Hepatocyte (in vitro differentiated cells): ENCODE measurements at regions not wholly inside any gene's neighbourhood (a gene's known extent, or its start where the extent isn't known, plus 50 kb on each side); places are given as distances from the start of the nearest gene placed in this dataset.
A peak's percentile ranks its signal among the peaks of the same experiment; 100 is the strongest.

Source experiments
- DNase-seq: peaks from one replicate; pipeline ENCODE4 v3.0.0-alpha.2; 2016; ENCODE audit warnings: low spot score
- H2AFZ ChIP-seq: fragments of 200-600 bp; sonication (generic); 2 replicates; pipeline ENCODE4 v1.6.0; 2016; ENCODE audit warnings: antibody characterized with exemption, mild to moderate bottlenecking
- H3K27ac ChIP-seq: fragments of 200-600 bp; sonication (generic); 2 replicates; pipeline ENCODE4 v1.5.1; 2016; ENCODE audit warnings: mild to moderate bottlenecking
- H3K27me3 ChIP-seq: fragments of 200-600 bp; sonication (generic); 2 replicates; pipeline ENCODE4 v1.6.1; 2016
- H3K36me3 ChIP-seq: fragments of 200-600 bp; sonication (generic); replicated peaks from 2 replicates; pipeline ENCODE4 v1.5.1; 2016; ENCODE audit warnings: low read depth; ENCODE audit not compliant: insufficient read depth
- H3K4me1 ChIP-seq: fragments of 200-600 bp; sonication (generic); 2 replicates; pipeline ENCODE4 v1.5.1; 2016; ENCODE audit warnings: mild to moderate bottlenecking, moderate library complexity; ENCODE audit not compliant: insufficient read depth
- H3K4me2 ChIP-seq: fragments of 200-600 bp; sonication (generic); 2 replicates; pipeline ENCODE4 v1.6.0; 2016
- H3K4me3 ChIP-seq: fragments of 200-600 bp; sonication (generic); 2 replicates; pipeline ENCODE4 v1.5.1; 2016; ENCODE audit warnings: mild to moderate bottlenecking
- H3K79me2 ChIP-seq: fragments of 200-600 bp; sonication (generic); 2 replicates; pipeline ENCODE4 v1.6.0; 2017; ENCODE audit warnings: mild to moderate bottlenecking
- H3K9me2 ChIP-seq: fragments of 200-600 bp; sonication (generic); replicated peaks from 2 replicates; pipeline ENCODE4 v1.6.0; 2017; ENCODE audit warnings: mild to moderate bottlenecking; ENCODE audit not compliant: insufficient read depth
- H3K9me3 ChIP-seq: fragments of 200-600 bp; sonication (generic); 2 replicates; pipeline ENCODE4 v1.5.1; 2016; ENCODE audit warnings: low read depth, mild to moderate bottlenecking
- H4K20me1 ChIP-seq: fragments of 200-600 bp; sonication (generic); 2 replicates; pipeline ENCODE4 v1.6.0; 2016; ENCODE audit warnings: mild to moderate bottlenecking; ENCODE audit not compliant: insufficient read depth, poor library complexity, severe bottlenecking
- CTCF ChIP-seq: fragments of 200-600 bp; sonication (generic); IDR thresholded peaks from 2 replicates; pipeline ENCODE4 v1.5.1; 2016; ENCODE audit warnings: antibody characterized with exemption, mild to moderate bottlenecking; ENCODE audit not compliant: poor library complexity
- EZH2 ChIP-seq: fragments of 200-600 bp; sonication (generic); IDR thresholded peaks from 2 replicates; pipeline ENCODE4 v1.6.1; 2016; ENCODE audit warnings: antibody characterized with exemption, mild to moderate bottlenecking, borderline replicate concordance
- EZH2phosphoT487 ChIP-seq: fragments of 200-600 bp; sonication (generic); IDR thresholded peaks from one replicate; pipeline ENCODE4 v1.6.1; 2018; ENCODE audit warnings: antibody characterized with exemption, mild to moderate bottlenecking, low read depth, moderate library complexity; ENCODE audit not compliant: unreplicated experiment, severe bottlenecking
- WGBS: methylation state at CpG from one replicate; pipeline ENCODE4 v1.1.6; 2016; ENCODE audit warnings: low lambda C conversion rate; ENCODE audit errors: missing lambda C conversion rate; 5-methylcytosine and 5-hydroxymethylcytosine counted together

DNA sequence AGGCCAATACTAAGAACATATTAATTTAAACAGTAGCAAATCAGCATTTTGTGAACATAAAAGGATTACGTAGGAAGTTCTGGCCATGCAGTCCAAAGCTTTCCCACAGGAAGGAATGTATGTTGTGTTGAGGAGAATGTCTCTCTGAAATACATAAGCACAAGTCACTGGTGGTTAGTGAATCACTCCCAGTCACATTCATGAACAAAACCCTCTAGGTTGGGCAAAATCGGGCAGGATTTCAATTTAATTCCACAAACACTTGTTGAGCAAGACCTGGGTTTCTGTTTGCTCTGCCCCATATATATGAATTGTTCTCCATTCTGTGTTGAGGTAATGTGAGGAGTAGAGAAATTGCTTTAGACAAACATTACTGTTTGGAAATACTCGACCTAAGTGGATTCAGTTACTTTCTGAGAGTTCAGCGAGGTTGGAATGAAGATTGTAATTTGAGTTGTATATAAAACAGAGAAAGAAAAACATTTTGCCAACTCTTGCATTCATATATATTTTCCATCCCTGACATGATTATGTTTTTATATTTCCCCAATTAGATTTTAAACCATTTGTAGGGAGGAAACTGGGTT is 127.6 kb upstream of the RPS23 start:
- Histone ChIP-seq H3K4me2 (no peak overlapping the region), H4K20me1 (no peaks in the 10 kb centered on the region), H3K27ac (peak overlapping the region; percentile 6), H3K36me3 (no peaks in the 10 kb centered on the region), H3K9me3 (peaks cover 4% of the 10 kb centered on the region), H3K9me2 (no peaks in the 10 kb centered on the region), H2AFZ (no peak overlapping the region), H3K27me3 (no peaks in the 10 kb centered on the region), H3K4me3 (no peak overlapping the region), H3K4me1 (no peaks in the 10 kb centered on the region), H3K79me2 (no peaks in the 10 kb centered on the region)
- no peak for TF ChIP-seq CTCF
- no peak for TF ChIP-seq EZH2phosphoT487
- TF ChIP-seq EZH2 = no peak
- 80% methylated on average over 4 of the region's 4 CpGs for WGBS
- no peak for DNase-seq

DNA sequence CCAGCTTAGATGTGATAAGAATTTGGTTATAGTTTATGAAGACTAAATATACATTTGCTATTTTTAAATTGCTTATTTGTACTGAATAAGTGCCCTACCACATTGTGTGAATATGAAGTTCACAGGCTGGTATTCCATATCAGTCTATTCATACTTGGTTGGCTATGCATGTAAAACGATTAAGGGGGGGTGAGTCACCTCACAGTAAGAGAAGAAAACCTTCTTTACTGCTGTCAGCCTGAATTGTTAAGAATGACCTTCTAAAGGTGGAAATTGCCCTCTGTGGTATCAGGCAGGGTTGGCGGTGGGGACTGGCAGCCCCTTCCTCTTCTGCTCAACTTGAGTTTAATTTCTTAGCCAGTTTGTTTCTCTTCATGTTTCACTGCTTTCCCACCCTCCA is 127.0 kb upstream of the RPS23 start:
- H3K4me1 ChIP-seq = no peaks in the 10 kb centered on the region
- no peaks in the 10 kb centered on the region for H3K36me3 ChIP-seq
- H3K9me2 ChIP-seq = no peaks in the 10 kb centered on the region
- DNase-seq = no peak
- no peak overlapping the region for H3K4me2 ChIP-seq
- WGBS = 84% methylated on average over 2 of the region's 2 CpGs
- H2AFZ ChIP-seq = no peak overlapping the region
- H3K27ac ChIP-seq = peak overlapping the region; percentile 6
- no peak overlapping the region for H3K4me3 ChIP-seq
- no peak for TF ChIP-seq EZH2phosphoT487
- no peak for TF ChIP-seq CTCF
- no peak for TF ChIP-seq EZH2
- no peaks in the 10 kb centered on the region for H4K20me1 ChIP-seq
- no peaks in the 10 kb centered on the region for H3K27me3 ChIP-seq
- no peaks in the 10 kb centered on the region for H3K79me2 ChIP-seq
- peaks cover 4% of the 10 kb centered on the region for H3K9me3 ChIP-seq

DNA sequence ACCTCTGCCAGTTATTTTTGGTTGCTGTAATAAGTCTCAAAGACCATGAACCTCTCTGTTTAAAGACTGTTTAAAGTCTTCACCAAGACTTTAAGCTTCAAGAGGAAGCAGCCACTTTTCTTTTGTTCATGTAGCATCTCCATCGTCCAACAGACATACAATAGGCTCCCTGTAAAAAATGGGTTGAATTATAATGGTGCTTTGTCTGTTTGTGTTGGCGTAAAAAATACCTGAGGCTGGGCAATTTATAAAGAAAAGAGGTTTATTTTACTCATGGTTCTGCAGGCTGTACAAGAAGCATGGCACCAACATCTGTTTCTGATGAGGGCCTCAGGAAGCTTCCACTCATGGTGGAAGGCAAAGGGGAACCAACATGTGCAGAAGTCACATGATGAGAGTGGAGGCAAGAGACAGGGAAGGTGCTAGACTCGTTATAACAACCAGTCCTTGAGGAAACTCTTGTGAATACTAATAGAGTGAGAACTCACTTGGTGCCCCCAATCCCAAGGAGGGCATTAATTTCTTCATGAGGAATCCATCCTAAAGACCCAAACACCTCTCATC is 126.3 kb upstream of the RPS23 start:
- no peak for DNase-seq
- H3K27me3 ChIP-seq = no peaks in the 10 kb centered on the region
- no peak overlapping the region for H2AFZ ChIP-seq
- H3K9me3 ChIP-seq = peaks cover 4% of the 10 kb centered on the region
- no peaks in the 10 kb centered on the region for H3K79me2 ChIP-seq
- H4K20me1 ChIP-seq = no peaks in the 10 kb centered on the region
- no peaks in the 10 kb centered on the region for H3K9me2 ChIP-seq
- H3K36me3 ChIP-seq = no peaks in the 10 kb centered on the region
- TF ChIP-seq CTCF (no peak), EZH2phosphoT487 (no peak), EZH2 (no peak)
- no peak overlapping the region for H3K4me3 ChIP-seq
- no peak overlapping the region for H3K4me2 ChIP-seq
- no peak overlapping the region for H3K27ac ChIP-seq
- 93% methylated on average over 3 of the region's 3 CpGs for WGBS
- no peaks in the 10 kb centered on the region for H3K4me1 ChIP-seq
